Neural progenitor cell (in vitro differentiated cells): ENCODE measurements at regions not wholly inside any gene's neighbourhood (a gene's known extent, or its start where the extent isn't known, plus 50 kb on each side); places are given as distances from the start of the nearest gene placed in this dataset.

Experiments
- CTCF ChIP-seq: fragments of 200-600 bp; sonication (generic); IDR thresholded peaks from 2 replicates; pipeline ENCODE4 v1.5.1; 2017; ENCODE audit warnings: antibody characterized with exemption, mild to moderate bottlenecking
- EZH2 ChIP-seq: fragments of 200-600 bp; sonication (generic); IDR thresholded peaks from 2 replicates; pipeline ENCODE4 v1.6.1; 2017; ENCODE audit warnings: antibody characterized with exemption, mild to moderate bottlenecking, moderate library complexity
- EZH2phosphoT487 ChIP-seq: fragments of 200-600 bp; sonication (generic); IDR thresholded peaks from 2 replicates; pipeline ENCODE4 v1.6.1; 2017; ENCODE audit warnings: antibody characterized with exemption

- TF ChIP-seq EZH2phosphoT487 (no peak), CTCF (no peak), EZH2 (no peak)
Observed at GRCh38 chr10:111968647-111969046, 214.9 kb downstream of the GPAM start.
